GM12892 (cell line): ENCODE measurements at regions not wholly inside any gene's neighbourhood (a gene's known extent, or its start where the extent isn't known, plus 50 kb on each side); places are given as distances from the start of the nearest gene placed in this dataset.

Source experiments
- DNase-seq: peaks from one replicate; pipeline ENCODE4 v3.0.0; 2011; ENCODE audit not compliant: insufficient read length
- FAIRE-seq: peaks from 2 replicates; lab custom pipeline; 2011; peaks lifted over from hg19 to GRCh38; lab: Jason Lieb, UNC
- POLR2A ChIP-seq: IDR thresholded peaks from 2 replicates; pipeline ENCODE4 v1.6.1; 2011; ENCODE audit warnings: low read depth, low read length, control low read depth
- POLR2AphosphoS5 ChIP-seq: IDR thresholded peaks from 2 replicates; pipeline ENCODE4 v1.6.1; 2011; ENCODE audit warnings: low read depth, low read length, control low read depth
- TAF1 ChIP-seq: IDR thresholded peaks from 2 replicates; pipeline ENCODE4 v1.6.1; 2011; ENCODE audit warnings: low read depth, mild to moderate bottlenecking, control low read depth, low read length, borderline replicate concordance

DNA sequence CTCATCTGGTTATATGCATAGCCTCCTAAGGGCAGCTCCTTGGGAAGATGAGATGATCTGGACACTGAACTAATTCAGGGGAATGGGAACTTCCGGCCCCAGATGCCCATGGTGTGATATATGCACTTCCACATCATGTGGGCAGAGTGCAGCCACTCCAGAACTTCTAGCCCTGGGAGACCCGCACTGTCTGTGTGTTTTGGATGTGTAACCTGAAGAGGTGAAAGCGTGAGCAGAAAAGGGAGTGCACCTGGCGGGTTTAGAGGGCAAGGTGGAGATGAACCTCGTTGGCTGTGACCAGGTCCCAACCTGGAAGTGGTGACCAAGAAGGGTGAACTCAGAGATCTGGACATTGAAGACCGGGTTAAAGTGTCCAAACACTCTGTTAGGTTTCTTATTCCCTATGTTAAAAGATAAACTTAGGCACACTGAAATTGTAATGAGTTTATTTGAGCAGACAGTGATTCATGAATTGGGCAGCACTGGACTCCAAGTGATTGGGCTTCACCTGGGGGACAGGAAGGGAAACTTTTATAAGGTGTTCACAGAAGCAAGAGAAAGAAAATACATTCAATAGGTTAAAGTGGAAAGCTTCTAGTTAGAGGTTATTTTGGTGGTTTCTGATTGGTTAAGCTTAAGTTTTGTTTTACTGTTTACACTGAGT lies 296.2 kb upstream of the SKOR2 start:
- TF ChIP-seq POLR2A = no peak
- FAIRE-seq (no peak), DNase-seq (no peak)

DNA sequence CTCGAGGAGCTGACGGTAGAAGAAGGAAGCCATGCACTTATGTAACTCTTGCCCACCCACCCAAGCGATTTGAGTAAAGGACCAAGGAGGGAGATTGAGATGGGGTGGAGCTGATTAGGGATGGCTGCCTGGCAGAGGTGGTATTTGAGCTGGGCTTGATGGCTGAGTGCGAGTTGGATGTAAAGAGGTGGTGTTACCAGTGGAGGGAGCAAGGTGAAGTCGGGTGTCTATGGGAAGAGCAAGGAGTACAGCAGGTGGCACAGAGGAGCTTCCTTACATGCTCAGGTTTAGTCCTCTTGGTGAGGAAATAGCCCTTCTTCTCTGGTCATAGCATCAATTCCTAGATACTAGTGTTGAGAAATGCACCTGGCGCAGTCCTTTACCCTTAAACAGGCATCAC lies 294.2 kb upstream of the SKOR2 start:
- DNase-seq = no peak

DNA sequence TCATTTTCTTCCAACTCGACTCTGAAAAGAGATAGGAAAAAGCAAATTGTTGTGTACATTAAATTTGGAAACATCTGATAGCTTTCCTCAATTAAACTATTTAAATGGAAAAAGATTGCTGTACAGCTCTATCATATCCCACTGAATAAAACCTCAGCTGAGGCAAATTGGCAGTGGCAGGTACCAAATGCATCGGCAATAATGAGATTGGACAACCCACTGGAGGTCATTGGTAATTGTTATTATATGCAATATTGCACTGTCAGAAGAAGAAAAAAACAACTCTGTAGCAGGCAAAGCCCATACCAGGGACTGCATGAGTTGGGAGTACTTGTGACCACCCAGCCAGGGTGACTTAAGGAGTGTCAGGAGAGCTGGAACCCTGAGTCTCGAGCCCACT lies 291.6 kb upstream of the SKOR2 start:
- FAIRE-seq (no peak), DNase-seq (no peak)
- TF ChIP-seq POLR2A (no peak), POLR2AphosphoS5 (no peak), TAF1 (no peak)

More for the DNA sequence above, 294.2 kb upstream of the SKOR2 start:
- no peak for FAIRE-seq
- no peak for TF ChIP-seq POLR2AphosphoS5
- TF ChIP-seq POLR2A = no peak
- no peak for TF ChIP-seq TAF1

DNA sequence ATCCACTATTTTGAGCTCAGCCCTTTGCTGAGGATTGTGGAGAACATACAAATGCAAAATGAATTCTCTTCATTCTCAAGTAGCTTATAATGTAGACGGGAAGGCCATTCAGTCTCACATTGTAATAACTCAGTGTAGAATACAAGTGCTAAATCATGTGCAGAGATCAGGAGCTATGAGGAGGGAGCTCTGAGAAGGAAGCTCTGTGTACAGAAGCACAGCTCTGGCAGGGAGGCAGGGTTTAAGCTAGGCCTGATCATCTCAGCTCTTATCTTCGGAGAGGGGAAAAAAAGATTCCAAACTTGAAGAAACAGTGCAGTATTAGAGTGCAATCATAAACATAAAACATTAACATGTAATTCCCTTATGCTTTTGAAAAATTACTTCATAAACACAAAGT lies 291.1 kb upstream of the SKOR2 start:
- no peak for DNase-seq
- TF ChIP-seq TAF1 = no peak
- TF ChIP-seq POLR2A = no peak
- TF ChIP-seq POLR2AphosphoS5 = no peak
- FAIRE-seq = no peak

DNA sequence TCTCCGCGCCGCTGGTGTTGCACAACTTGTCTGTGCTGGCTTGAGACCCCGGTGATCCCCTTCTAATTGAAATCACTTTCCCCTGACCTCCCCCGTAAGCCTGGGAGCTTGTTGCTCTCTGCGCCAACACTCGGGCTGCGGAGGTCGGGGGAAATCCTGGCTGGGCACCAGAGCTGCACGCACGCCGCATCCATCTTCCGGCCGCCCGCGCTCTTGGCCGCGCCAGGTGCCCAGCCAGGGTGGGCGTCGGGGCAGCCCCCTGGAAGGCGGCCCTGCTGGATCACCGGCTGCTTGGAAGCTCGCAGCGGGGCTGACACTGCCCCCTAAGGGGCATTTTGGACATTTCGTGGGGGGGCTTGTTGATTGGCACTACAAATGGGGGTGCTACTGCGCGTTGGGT lies 280.3 kb upstream of the SKOR2 start:
- DNase-seq = no peak
- TF ChIP-seq POLR2AphosphoS5 = no peak
- no peak for TF ChIP-seq TAF1
- TF ChIP-seq POLR2A = no peak
- FAIRE-seq = no peak

DNA sequence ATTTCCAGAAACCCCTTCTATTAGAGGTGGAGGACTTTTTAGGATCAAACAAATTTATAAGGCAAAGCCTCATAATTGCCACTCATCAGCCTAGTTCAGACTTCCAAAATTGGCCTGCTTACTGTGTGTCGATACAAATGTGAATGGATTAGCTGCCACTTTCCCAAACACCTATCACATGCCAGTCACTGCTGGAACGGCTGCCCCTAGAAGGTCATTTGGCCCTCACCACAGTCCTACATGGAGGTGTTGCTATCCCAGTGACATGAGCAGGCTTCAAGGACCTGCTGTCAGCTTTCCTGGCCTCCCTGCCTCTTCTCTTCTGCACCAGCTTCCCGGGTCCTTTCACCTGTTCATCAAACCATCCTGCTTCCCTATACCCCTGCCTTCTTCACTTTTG lies 279.2 kb upstream of the SKOR2 start:
- no peak for FAIRE-seq
- TF ChIP-seq POLR2AphosphoS5 (no peak), POLR2A (no peak), TAF1 (no peak)

DNA sequence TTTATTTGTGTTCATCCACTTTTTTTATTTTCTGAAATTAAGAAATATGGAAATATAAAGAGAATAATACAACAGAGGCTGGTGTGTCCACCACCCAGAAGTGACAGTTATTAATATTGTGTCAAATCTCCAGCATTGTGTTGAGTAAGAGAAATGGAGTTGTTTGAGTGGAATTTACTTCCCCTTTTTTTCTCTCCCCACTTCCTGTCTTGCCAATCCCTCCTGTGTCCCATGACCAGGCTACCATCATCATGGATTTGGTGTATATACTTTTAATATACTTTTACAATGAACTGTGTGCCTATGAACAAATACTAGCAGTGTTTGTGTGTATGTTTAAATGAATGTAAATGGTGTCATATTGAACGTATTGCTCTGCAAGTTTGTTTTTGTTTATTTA lies 276.9 kb upstream of the SKOR2 start:
- no peak for TF ChIP-seq POLR2A
- TF ChIP-seq POLR2AphosphoS5 = no peak
- TF ChIP-seq TAF1 = no peak
- FAIRE-seq = no peak
- no peak for DNase-seq

More for the DNA sequence above, 279.2 kb upstream of the SKOR2 start:
- DNase-seq = no peak

DNA sequence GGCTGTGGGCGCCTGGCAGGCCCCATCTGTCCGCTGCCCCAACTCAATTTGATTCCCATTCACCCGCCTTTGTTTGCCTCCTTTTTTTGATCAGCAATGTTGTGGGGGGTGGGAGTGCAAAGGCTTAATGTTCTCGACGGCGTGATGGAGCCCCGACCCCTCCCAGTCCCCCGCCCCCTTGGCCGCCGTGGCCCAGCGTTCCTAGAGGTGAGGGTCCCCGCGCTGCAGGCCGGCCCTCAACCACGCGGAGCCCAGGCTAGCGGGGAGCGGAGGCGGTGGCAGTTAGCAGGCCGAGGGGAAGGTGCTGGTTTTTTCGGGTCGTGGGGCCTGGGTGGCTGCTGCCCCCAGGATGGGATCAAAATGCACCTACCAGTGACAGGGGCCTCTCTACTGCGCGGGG lies 274.7 kb upstream of the SKOR2 start:
- TF ChIP-seq POLR2AphosphoS5 = no peak
- TF ChIP-seq POLR2A = no peak
- TF ChIP-seq TAF1 = no peak
- DNase-seq (no peak), FAIRE-seq (no peak)

DNA sequence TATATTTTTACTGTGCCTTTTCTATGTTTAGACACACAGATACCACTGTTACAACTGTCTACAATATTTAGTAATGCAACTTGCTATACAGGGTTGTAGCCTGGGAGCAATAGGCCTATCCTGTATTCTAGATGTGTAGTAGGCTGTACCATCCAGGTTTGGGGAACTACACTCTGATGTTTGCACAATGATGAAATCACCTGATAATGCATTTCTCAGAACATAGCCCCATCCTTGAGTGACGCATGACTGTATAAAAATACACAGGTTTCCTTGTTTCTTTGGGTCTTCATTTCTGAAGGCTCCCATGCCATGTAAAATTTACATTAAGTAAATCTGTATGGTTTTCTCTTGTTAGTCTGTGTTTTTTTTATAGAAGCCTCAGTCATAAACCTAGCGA lies 270.9 kb upstream of the SKOR2 start:
- no peak for TF ChIP-seq TAF1
- no peak for TF ChIP-seq POLR2AphosphoS5
- TF ChIP-seq POLR2A = no peak
- DNase-seq (no peak), FAIRE-seq (no peak)

DNA sequence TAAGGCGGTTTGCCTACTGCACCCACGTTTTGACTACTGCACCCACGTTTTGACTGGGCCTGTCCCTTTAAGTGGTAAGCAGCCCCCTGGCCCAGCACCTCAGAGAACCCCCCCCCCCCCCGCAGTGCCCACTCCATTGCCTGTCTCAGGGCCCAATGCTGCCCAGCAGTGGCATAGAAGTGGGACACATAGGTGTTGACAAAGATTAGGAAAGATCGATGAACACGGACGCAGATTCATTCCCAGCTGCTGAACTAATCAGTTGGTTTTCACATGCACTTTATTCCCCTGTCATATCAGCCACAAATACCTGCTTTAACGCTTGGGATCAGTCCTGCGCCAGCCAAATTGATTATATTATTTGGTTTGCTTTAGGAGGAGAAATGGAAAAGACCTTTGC lies 268.8 kb upstream of the SKOR2 start:
- FAIRE-seq = no peak
- no peak for DNase-seq
- TF ChIP-seq POLR2AphosphoS5 = no peak
- no peak for TF ChIP-seq TAF1
- no peak for TF ChIP-seq POLR2A

DNA sequence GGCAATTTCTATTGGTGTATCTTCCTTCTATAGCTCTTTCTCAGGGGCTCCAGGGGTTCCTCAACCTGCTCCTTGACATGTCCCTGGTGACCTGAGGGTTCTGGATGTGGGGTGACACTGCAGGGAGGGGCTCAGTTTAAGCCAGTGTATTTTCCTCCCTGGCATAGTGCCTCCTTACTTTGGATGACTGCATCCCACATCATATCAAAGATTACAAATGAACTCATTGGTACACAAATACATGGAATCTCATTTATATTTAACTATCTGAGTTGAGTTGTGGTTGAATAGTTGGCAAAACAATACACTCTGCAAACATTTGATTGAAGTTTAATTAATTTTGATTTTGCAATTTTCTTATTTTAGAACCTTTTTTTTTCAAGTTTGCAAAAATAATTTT lies 268.2 kb upstream of the SKOR2 start:
- TF ChIP-seq POLR2AphosphoS5 = no peak
- TF ChIP-seq POLR2A = no peak
- TF ChIP-seq TAF1 = no peak
- FAIRE-seq (no peak), DNase-seq (no peak)

DNA sequence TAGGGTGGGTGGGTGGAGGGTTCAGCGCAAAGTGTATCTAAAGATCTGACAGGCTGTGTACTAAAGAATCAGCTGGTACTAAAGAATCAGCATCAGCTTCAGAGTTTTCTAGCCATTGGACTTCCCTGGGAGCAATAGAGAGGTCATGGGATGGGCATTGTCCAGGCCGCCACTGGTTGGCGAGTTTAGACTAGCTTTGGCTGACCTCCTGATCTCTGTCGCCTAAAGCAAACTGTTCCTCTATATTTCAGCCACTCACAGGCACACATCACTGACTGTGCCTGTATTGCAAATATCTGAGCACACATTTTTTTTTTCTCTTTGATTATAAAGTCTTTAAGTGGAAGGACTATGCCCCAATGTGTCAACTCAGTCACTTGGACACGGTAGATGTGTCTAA lies 267.8 kb upstream of the SKOR2 start:
- TF ChIP-seq POLR2AphosphoS5 (no peak), TAF1 (no peak), POLR2A (no peak)
- no peak for DNase-seq
- FAIRE-seq = no peak
